ENCODE measurements at regions not wholly inside any gene's neighbourhood (a gene's known extent, or its start where the extent isn't known, plus 50 kb on each side); places are given as distances from the start of the nearest gene placed in this dataset.
"Not testable (repeated sequence)": the region's sequence is repeated elsewhere in the genome, so short reads cannot be mapped to it uniquely, and the experiment has no call there.

DNA sequence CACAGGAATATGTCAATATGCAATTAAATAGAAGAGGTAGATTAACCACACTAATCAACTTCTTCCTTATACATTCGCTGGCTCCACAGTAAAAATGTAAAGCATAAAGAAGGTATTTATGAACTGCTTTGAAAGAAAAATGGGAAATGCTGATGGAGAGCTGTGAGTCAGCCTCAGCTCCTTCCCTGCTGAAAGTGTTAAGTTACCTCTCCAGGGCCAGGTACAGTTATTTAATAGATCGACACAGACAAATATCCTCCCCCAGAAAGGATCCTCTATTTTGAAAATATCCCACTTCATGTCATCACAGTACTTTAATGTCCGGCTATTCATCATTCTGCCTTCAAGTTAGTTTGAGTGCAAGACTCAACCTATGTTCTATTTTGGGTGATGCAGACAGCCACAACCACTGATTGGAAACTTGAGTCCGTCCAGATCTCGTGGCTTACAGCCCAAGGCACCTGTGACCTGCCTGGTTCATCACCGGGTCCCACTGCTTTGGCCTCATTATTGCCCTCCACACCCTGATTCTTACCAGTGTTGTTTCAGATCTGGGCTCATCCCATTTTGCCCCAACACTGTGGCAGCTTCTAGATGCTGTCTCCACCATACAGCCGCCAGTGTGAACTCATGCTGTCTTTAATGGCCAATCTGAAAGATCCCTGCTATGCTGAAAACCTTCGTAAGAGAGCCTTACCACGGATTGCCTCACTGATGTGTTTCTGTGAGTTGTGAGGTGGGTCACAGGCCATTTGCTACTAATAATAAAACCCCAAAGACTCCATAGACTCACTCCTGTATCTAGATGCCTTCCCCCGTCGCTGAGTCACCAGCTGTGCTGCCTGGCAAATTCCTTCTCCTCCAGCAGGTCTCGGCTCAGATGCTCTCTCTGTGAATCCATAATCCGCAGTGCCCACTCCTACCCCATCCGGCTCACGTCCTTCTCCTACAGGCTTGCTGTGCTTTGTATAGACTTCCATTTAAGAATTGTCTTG, 56.2 kb upstream of the DDAH1 start:
- H3K27ac ChIP-seq (replicated peaks in 1 of 4); H3K4me3 ChIP-seq; H3K36me3 ChIP-seq; DNase-seq (ENCODE audit: extremely low spot score); intact Hi-C loops (cut with DNase I); H3K27me3 ChIP-seq; H3K9me3 ChIP-seq: not testable (repeated sequence)
- peaks cover 0 to 12% (median 2%) of the 10 kb centered on the region in 4 donors for H3K4me1 ChIP-seq
- 67% methylated on average over 11 of the region's 15 CpGs for WGBS

DNA sequence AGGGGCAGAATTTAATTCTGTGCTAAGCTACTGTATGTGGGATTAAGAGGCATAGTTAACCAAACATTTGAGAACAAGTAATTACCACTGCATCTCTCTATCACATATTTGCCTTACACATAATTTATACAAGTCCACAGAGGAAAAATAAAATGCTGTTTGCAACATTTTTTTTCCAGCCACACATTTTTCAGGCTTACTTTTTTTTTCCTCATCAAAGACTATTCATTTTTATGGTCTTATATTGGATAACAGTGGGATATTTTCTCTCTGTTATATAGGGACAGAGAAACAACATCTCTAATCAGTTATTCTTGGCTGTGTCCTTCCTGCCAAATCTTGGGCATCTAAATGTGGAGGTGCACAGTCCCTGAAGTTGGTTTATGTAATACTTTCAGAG, 57.5 kb upstream of the DDAH1 start:
- peaks cover 5 to 22% (median 8%) of the 10 kb centered on the region in 4 donors for H3K4me1 ChIP-seq
- H3K27me3 ChIP-seq; H3K9me3 ChIP-seq; H3K4me3 ChIP-seq; H3K36me3 ChIP-seq; intact Hi-C loops (cut with DNase I); H3K27ac ChIP-seq (replicated peaks in 1 of 4); DNase-seq (ENCODE audit: extremely low spot score): not testable (repeated sequence)

GRCh38 chr1:85523061-85523460, 57.5 kb upstream of the CCN1 start:
- not testable (repeated sequence) for H3K27ac ChIP-seq (replicated peaks in 1 of 4)

GRCh38 chr1:85524281-85524886, 56.2 kb upstream of the CCN1 start:
- H3K36me3 ChIP-seq; H3K4me3 ChIP-seq; DNase-seq (ENCODE audit: extremely low spot score); intact Hi-C loops (cut with DNase I); H3K9me3 ChIP-seq; H3K27me3 ChIP-seq: not testable (repeated sequence)
- Histone ChIP-seq H3K27ac (replicated peaks in 1 of 4) (peak overlapping the region in 1 of 4 donors; percentile 68), H3K4me1 (peaks cover 5 to 25% (median 10%) of the 10 kb centered on the region in 4 donors)
- 48% methylated on average over 2 of the region's 3 CpGs for WGBS

More at GRCh38 chr1:85523061-85523460, 57.5 kb upstream of the CCN1 start:
- H3K4me3 ChIP-seq; H3K9me3 ChIP-seq; DNase-seq (ENCODE audit: extremely low spot score); H3K27me3 ChIP-seq; intact Hi-C loops (cut with DNase I); H3K36me3 ChIP-seq: not testable (repeated sequence)
- WGBS = 88% methylated on average over 4 of the region's 4 CpGs
- H3K4me1 ChIP-seq = peaks cover 5 to 25% (median 10%) of the 10 kb centered on the region in 4 donors

GRCh38 chr1:85525591-85525991, 55.0 kb upstream of the CCN1 start:
- 47% methylated on average over 3 of the region's 3 CpGs for WGBS
- H3K36me3 ChIP-seq; H3K27me3 ChIP-seq; H3K9me3 ChIP-seq; DNase-seq (ENCODE audit: extremely low spot score); intact Hi-C loops (cut with DNase I); H3K4me3 ChIP-seq: not testable (repeated sequence)
- peaks cover 5 to 25% (median 10%) of the 10 kb centered on the region in 4 donors for H3K4me1 ChIP-seq
- H3K27ac ChIP-seq (replicated peaks in 1 of 4) = peak overlapping the region; percentile 70 to 78 (median 73)

GRCh38 chr1:85526216-85526615, 54.3 kb upstream of the CCN1 start:
- intact Hi-C loops (cut with DNase I); H3K9me3 ChIP-seq; H3K27me3 ChIP-seq; DNase-seq (ENCODE audit: extremely low spot score); H3K36me3 ChIP-seq; H3K4me3 ChIP-seq: not testable (repeated sequence)
- Histone ChIP-seq H3K4me1 (peaks cover 5 to 25% (median 10%) of the 10 kb centered on the region in 4 donors), H3K27ac (replicated peaks in 1 of 4) (peak overlapping the region; percentile 70 to 78 (median 73))
- whole genome bisulfite sequencing = 80% methylated on average over 3 of the region's 3 CpGs

DNA sequence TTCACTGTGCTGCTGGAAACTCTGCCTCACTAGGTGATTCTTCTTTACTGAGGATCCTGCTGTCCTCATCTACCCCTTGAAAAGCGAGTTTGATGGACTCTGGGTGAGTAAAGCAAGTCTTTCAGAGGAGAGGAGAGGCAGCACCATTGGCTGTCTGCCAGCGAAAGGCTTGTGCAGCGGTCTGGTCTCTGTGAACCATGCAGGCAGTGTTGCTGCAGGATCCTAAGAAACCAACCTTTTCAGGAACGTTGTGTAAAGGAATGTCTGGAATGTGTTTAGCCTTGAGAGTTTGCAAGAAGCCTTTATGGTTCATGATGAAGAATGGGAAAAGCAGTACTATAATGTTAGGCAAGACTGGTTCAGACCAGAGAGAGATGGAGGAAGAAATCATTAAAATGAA, 53.4 kb upstream of the CCN1 start:
- H3K36me3 ChIP-seq; DNase-seq (ENCODE audit: extremely low spot score); H3K4me3 ChIP-seq; H3K27me3 ChIP-seq; H3K9me3 ChIP-seq; intact Hi-C loops (cut with DNase I): not testable (repeated sequence)
- peaks cover 5 to 25% (median 10%) of the 10 kb centered on the region in 4 donors for H3K4me1 ChIP-seq
- peak overlapping the region; percentile 54 to 75 (median 58) for H3K27ac ChIP-seq (replicated peaks in 1 of 4)
- WGBS = 8% methylated on average over 4 of the region's 4 CpGs
- TF ChIP-seq POLR2AphosphoS5 (IDR thresholded peaks at IDR 0.05) = peak; percentile 28 to 61

Data from esophagus muscularis mucosa (tissue), 4 donors.